IMR-90 (cell line): ENCODE measurements at regions not wholly inside any gene's neighbourhood (a gene's known extent, or its start where the extent isn't known, plus 50 kb on each side); places are given as distances from the start of the nearest gene placed in this dataset.

ENCODE experiments used
- ATAC-seq: fragments of 200-7000 bp; cut with Tn5 transposase; 2 replicates; pipeline ENCODE4 v1.9.1; 2020; ENCODE audit warnings: low read depth, mild to moderate bottlenecking, moderate library complexity
- BruUV-seq: library from RNA; stranded (reverse); fragments of 400-500 nt; replicated peaks from 2 replicates; lab custom pipeline; 2021; lab: Mats Ljungman, UMichigan
- CTCF ChIA-PET: fragments of 300-600 bp; formaldehyde crosslinking; extraction: SDS; loops from one replicate; lab custom pipeline; 2021; ENCODE audit warnings: antibody characterized with exemption; lab: Yijun Ruan, JAX
- POLR2A ChIA-PET: fragments of 300-600 bp; sonication (Branson Sonifier 250); formaldehyde crosslinking; loops from one replicate; lab custom pipeline; 2022; ENCODE audit warnings: antibody characterized with exemption; ENCODE audit not compliant: unreplicated experiment; lab: Charles Lee
- DNase-seq: peaks from one replicate; pipeline ENCODE4 v3.0.0; 2013
- H2AFZ ChIP-seq: replicated peaks from 2 replicates; pipeline ENCODE3; 2013; ENCODE audit warnings: low read length, mild to moderate bottlenecking; ENCODE audit not compliant: poor library complexity
- H2AK5ac ChIP-seq: 2 replicates; pipeline ENCODE4 v1.6.1; 2013; ENCODE audit warnings: low read depth, low read length, inconsistent platforms
- H2AK9ac ChIP-seq: replicated peaks from 2 replicates; pipeline ENCODE3; 2013; ENCODE audit warnings: mild to moderate bottlenecking, low read depth, low read length, moderate library complexity; ENCODE audit not compliant: poor library complexity
- H2BK120ac ChIP-seq: 2 replicates; pipeline ENCODE4 v1.6.1; 2013; ENCODE audit warnings: low read depth, low read length, inconsistent platforms
- H2BK15ac ChIP-seq: 3 replicates; pipeline ENCODE4 v1.6.1; 2013; ENCODE audit warnings: low read depth, low read length, inconsistent platforms
- H2BK20ac ChIP-seq: 2 replicates; pipeline ENCODE4 v1.6.1; 2013; ENCODE audit warnings: low read depth, mild to moderate bottlenecking, inconsistent platforms, low read length, moderate library complexity
- H2BK5ac ChIP-seq: 2 replicates; pipeline ENCODE4 v1.6.1; 2013; ENCODE audit warnings: mild to moderate bottlenecking, low read depth, low read length, inconsistent platforms; ENCODE audit not compliant: poor library complexity, severe bottlenecking
- H3K14ac ChIP-seq: replicated peaks from 2 replicates; pipeline ENCODE4 v1.6.1; 2013; ENCODE audit warnings: low read depth, low read length, inconsistent platforms
- H3K18ac ChIP-seq: 2 replicates; pipeline ENCODE4 v1.6.1; 2013; ENCODE audit warnings: low read depth, low read length, control low read depth
- H3K23ac ChIP-seq: 2 replicates; pipeline ENCODE4 v1.6.1; 2013; ENCODE audit warnings: low read depth, low read length, inconsistent platforms
- H3K27ac ChIP-seq: 2 replicates; pipeline ENCODE4 v1.5.1; 2013; ENCODE audit warnings: mild to moderate bottlenecking, control low read depth, low read length; ENCODE audit not compliant: insufficient read depth
- H3K27me3 ChIP-seq: 2 replicates; pipeline ENCODE4 v1.6.1; 2013; ENCODE audit warnings: low read length; ENCODE audit not compliant: control insufficient read depth, insufficient read depth
- H3K36me3 ChIP-seq: 2 replicates; pipeline ENCODE4 v1.6.1; 2013; ENCODE audit warnings: low read length, mixed read lengths; ENCODE audit not compliant: control insufficient read depth, insufficient read depth
- H3K4ac ChIP-seq: 2 replicates; pipeline ENCODE4 v1.6.1; 2013; ENCODE audit warnings: low read depth, low read length, inconsistent platforms
- H3K4me1 ChIP-seq: 2 replicates; pipeline ENCODE4 v1.6.1; 2013; ENCODE audit warnings: low read length, mixed read lengths; ENCODE audit not compliant: control insufficient read depth, insufficient read depth
- H3K4me2 ChIP-seq: 2 replicates; pipeline ENCODE4 v1.6.1; 2013; ENCODE audit warnings: low read depth, mild to moderate bottlenecking, control low read depth, low read length, moderate library complexity
- H3K4me3 ChIP-seq: 2 replicates; pipeline ENCODE4 v1.5.1; 2013; ENCODE audit warnings: low read depth, mild to moderate bottlenecking, control low read depth, low read length, moderate library complexity; ENCODE audit not compliant: insufficient read depth
- H3K56ac ChIP-seq: 2 replicates; pipeline ENCODE4 v1.6.1; 2013; ENCODE audit warnings: low read length, inconsistent platforms; ENCODE audit not compliant: insufficient read depth; ENCODE audit errors: extremely low read depth
- H3K79me1 ChIP-seq, 2 experiments: 2 replicates each; pipeline ENCODE4 v1.6.1; 2013; ENCODE audit warnings: low read length in 2 of 2, inconsistent platforms in 1 of 2, low read depth in 1 of 2
- H3K9ac ChIP-seq: 2 replicates; pipeline ENCODE4 v1.6.1; 2013; ENCODE audit warnings: low read depth, low read length, control low read depth
- H3K9me1 ChIP-seq: 2 replicates; pipeline ENCODE4 v1.6.1; 2013; ENCODE audit warnings: low read length, inconsistent platforms; ENCODE audit not compliant: insufficient read depth
- H3K9me3 ChIP-seq: 2 replicates; pipeline ENCODE4 v1.6.1; 2013; ENCODE audit warnings: low read length; ENCODE audit not compliant: control insufficient read depth, insufficient read depth
- H4K20me1 ChIP-seq: 2 replicates; pipeline ENCODE4 v1.6.1; 2013; ENCODE audit warnings: low read length, inconsistent platforms; ENCODE audit not compliant: insufficient read depth
- H4K5ac ChIP-seq: 2 replicates; pipeline ENCODE4 v1.6.1; 2013; ENCODE audit warnings: mild to moderate bottlenecking, low read depth, low read length, control low read depth
- H4K8ac ChIP-seq, 2 experiments: 2 replicates each; pipeline ENCODE4 v1.6.1; 2013; ENCODE audit warnings: low read depth in 2 of 2, low read length in 2 of 2, control low read depth in 1 of 2, inconsistent platforms in 1 of 2
- H4K91ac ChIP-seq: 2 replicates; pipeline ENCODE4 v1.6.1; 2013; ENCODE audit warnings: low read depth, low read length, inconsistent platforms; ENCODE audit not compliant: insufficient read depth
- CEBPB ChIP-seq: IDR thresholded peaks from 2 replicates; pipeline ENCODE4 v1.6.1; 2012; ENCODE audit warnings: low read depth, low read length, improper control_type of control experiment
- CHD1 ChIP-seq: IDR thresholded peaks from 2 replicates; pipeline ENCODE4 v1.6.1; 2012; ENCODE audit warnings: low read depth, low read length, improper control_type of control experiment
- FOS ChIP-seq: fragments of 150-350 bp; IDR thresholded peaks from 2 replicates; pipeline ENCODE4 v1.6.1; 2016; ENCODE audit warnings: low read depth, low read length
- MAZ ChIP-seq: IDR thresholded peaks from 2 replicates; pipeline ENCODE4 v1.6.1; 2012; ENCODE audit warnings: low read depth, mild to moderate bottlenecking, low read length, improper control_type of control experiment, moderate library complexity, borderline replicate concordance
- MXI1 ChIP-seq: IDR thresholded peaks from 2 replicates; pipeline ENCODE4 v1.6.1; 2012; ENCODE audit warnings: low read depth, mild to moderate bottlenecking, low read length, moderate library complexity, borderline replicate concordance
- NFE2L2 ChIP-seq: fragments of 150-350 bp; IDR thresholded peaks from 2 replicates; pipeline ENCODE4 v1.6.1; 2016; ENCODE audit warnings: low read depth, mild to moderate bottlenecking, low read length
- POLR2A ChIP-seq: IDR thresholded peaks from 2 replicates; pipeline ENCODE4 v1.6.1; 2012; ENCODE audit warnings: mild to moderate bottlenecking, low read depth, low read length
- RFX5 ChIP-seq: IDR thresholded peaks from 2 replicates; pipeline ENCODE4 v1.8.0; 2012; ENCODE audit warnings: low read depth, mild to moderate bottlenecking, low read length, moderate library complexity
- WGBS, 2 experiments: methylation state at CpG; one replicate each; pipeline versions ENCODE4 v1.1.5 to v1.1.7; 2013; ENCODE audit warnings: missing lambda C conversion rate in 2 of 2; ENCODE audit not compliant: insufficient read length in 1 of 2; ENCODE audit errors: extremely low coverage in 2 of 2; 5-methylcytosine and 5-hydroxymethylcytosine counted together
- dilution Hi-C: fragments of 300-500 bp; cut with HindIII; formaldehyde crosslinking; loops from one replicate; pipeline ENCODE4 v1.14.3; 2018; ENCODE audit warnings: low sequenced_read_pairs; ENCODE audit not compliant: unreplicated experiment
- in situ Hi-C: fragments of 300-500 bp; cut with MboI; formaldehyde crosslinking; loops from 3 replicates; pipeline ENCODE4 v1.14.3; 2019; ENCODE audit warnings: low sequenced_read_pairs, inconsistent platforms, mixed read lengths
- intact Hi-C: fragments of 100-400 bp; cut with micrococcal nuclease; formaldehyde crosslinking; loops from 2 replicates; pipeline ENCODE4 v1.10.0; 2022

- H3K4me3 ChIP-seq, result no peak overlapping the region
- H3K18ac ChIP-seq, result no peak overlapping the region
- no peak overlapping the region for H2AK5ac ChIP-seq
- H2BK5ac ChIP-seq, result no peak overlapping the region
- H3K9me1 ChIP-seq, result no peaks in the 10 kb centered on the region
- no peak overlapping the region for H4K5ac ChIP-seq
- CTCF ChIA-PET, result no interaction called here
- no peak overlapping the region for H2BK20ac ChIP-seq
- no TSS peak for BruUV-seq
- H2AK9ac ChIP-seq, result no peak overlapping the region
- no peak overlapping the region for H3K27ac ChIP-seq
- in situ Hi-C loops, result no loop called here
- POLR2A ChIA-PET, result no interaction called here
- no peak for ATAC-seq
- no peaks in the 10 kb centered on the region for H3K27me3 ChIP-seq
- dilution Hi-C loops, result no loop called here
- no peak for TF ChIP-seq MAZ
- no peak for TF ChIP-seq CHD1
- TF ChIP-seq POLR2A, result no peak
- TF ChIP-seq NFE2L2, result no peak
- no peak for TF ChIP-seq CEBPB
- TF ChIP-seq MXI1, result no peak
- TF ChIP-seq FOS, result no peak
- TF ChIP-seq RFX5, result no peak
- DNase-seq, result no peak
- no peak overlapping the region for H3K23ac ChIP-seq
- no peak overlapping the region for H3K56ac ChIP-seq
- H4K20me1 ChIP-seq, result no peaks in the 10 kb centered on the region
- no peak overlapping the region for H4K8ac ChIP-seq
- WGBS, 2 experiments, result no CpG with 5 or more reads among the region's 3 CpGs
- no peaks in the 10 kb centered on the region for H3K36me3 ChIP-seq
- H3K9ac ChIP-seq, result no peak overlapping the region
- intact Hi-C loops, result no loop called here
- H2BK120ac ChIP-seq, result no peak overlapping the region
- no peak overlapping the region for H3K4ac ChIP-seq
- H2BK15ac ChIP-seq, result no peak overlapping the region
- peaks cover 10% of the 10 kb centered on the region; the same call in 1 of the 2 replicates for H3K9me3 ChIP-seq
- no peak overlapping the region for H4K91ac ChIP-seq
- no peak overlapping the region for H2AFZ ChIP-seq
- H3K14ac ChIP-seq, result no peak overlapping the region
- no peak overlapping the region for H3K4me2 ChIP-seq
- no peaks in the 10 kb centered on the region for H3K79me1 ChIP-seq
- no peaks in the 10 kb centered on the region for H3K4me1 ChIP-seq
These were observed 820.9 kb upstream of the GRM7 start for GRCh38 chr3:6039971-6040370.
